Epithelial cell of esophagus (primary cell): ENCODE measurements at regions not wholly inside any gene's neighbourhood (a gene's known extent, or its start where the extent isn't known, plus 50 kb on each side); places are given as distances from the start of the nearest gene placed in this dataset.
A peak's percentile ranks its signal among the peaks of the same experiment; 100 is the strongest.

Experiments used
- DNase-seq: peaks from one replicate; pipeline ENCODE4 v3.0.0; 2010; ENCODE audit warnings: low read depth
- H3K4me3 ChIP-seq: 2 replicates; pipeline ENCODE4 v1.5.1; 2011; ENCODE audit warnings: mild to moderate bottlenecking, low read length, control low read depth
- TF ChIP-seq, protein P1 (sequence below): IDR thresholded peaks from 2 replicates; pipeline ENCODE4 v1.5.1; 2011; ENCODE audit warnings: low read depth, mild to moderate bottlenecking, low read length, control low read depth, inconsistent platforms; ENCODE audit not compliant: insufficient read depth; ENCODE audit errors: missing control alignments

DNA sequence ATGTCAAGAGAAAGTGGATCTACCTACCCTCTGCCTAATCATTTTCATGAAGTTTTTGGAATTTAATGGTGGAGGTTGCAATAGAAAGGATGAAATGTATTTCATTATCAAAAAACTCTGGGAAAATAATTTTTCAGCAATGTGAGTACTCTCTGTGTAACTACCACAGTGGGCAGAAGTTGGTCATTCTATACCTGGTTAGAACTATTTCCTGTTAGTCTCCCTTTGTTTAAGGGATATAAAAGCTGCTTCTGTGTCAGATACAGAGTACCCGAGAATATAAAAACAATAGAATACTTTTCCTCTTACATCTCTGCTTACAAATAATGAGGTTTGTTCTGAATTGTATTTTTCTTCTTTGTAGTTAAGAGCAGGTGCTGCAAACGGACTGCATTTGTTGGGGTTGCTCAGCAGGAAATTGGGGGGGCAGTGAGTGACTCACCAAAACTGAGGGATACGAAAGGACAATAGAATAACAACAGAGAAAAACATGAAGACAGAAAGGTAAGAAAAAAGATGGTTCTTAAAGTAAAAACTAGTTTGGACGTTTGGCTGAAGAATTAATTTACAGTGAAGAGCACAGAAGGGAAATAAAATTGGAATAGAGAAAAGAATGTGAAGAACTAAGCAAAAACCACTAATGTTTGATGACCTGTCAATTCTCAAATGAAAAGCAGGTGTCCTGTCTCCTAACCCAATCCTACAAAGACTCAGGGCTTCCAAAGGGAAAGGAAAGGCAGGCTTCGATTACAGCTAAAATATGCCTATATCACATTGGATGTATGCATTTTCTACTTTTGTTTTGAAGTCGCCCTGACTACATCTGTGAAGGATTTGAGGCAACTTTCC lies 703.1 kb downstream of the RFPL4B start:
- TF ChIP-seq, protein P1, sequence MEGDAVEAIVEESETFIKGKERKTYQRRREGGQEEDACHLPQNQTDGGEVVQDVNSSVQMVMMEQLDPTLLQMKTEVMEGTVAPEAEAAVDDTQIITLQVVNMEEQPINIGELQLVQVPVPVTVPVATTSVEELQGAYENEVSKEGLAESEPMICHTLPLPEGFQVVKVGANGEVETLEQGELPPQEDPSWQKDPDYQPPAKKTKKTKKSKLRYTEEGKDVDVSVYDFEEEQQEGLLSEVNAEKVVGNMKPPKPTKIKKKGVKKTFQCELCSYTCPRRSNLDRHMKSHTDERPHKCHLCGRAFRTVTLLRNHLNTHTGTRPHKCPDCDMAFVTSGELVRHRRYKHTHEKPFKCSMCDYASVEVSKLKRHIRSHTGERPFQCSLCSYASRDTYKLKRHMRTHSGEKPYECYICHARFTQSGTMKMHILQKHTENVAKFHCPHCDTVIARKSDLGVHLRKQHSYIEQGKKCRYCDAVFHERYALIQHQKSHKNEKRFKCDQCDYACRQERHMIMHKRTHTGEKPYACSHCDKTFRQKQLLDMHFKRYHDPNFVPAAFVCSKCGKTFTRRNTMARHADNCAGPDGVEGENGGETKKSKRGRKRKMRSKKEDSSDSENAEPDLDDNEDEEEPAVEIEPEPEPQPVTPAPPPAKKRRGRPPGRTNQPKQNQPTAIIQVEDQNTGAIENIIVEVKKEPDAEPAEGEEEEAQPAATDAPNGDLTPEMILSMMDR: no peak
- peak; percentile 34 for DNase-seq
- no peak overlapping the region for H3K4me3 ChIP-seq

DNA sequence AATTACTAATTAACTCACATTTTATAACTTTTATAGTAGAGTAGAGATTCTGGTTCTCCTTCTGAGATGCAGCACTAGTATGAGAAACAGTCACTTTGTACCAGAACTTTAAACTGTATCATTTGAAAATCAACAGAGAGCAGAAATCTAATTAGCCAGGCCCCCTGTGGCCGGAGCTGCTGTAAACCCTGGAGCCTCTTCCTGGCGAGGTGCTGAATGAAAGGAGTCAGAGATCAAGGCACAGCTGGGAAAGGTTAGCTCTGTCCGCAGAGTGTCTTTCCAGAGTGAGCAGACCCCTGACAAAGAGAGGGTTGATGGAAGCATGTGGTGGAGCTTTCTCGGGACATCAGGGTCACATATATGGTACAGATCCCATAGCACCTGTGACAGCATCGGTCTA lies 703.8 kb downstream of the RFPL4B start:
- TF ChIP-seq, protein P1: no peak
- H3K4me3 ChIP-seq: no peak overlapping the region

DNA sequence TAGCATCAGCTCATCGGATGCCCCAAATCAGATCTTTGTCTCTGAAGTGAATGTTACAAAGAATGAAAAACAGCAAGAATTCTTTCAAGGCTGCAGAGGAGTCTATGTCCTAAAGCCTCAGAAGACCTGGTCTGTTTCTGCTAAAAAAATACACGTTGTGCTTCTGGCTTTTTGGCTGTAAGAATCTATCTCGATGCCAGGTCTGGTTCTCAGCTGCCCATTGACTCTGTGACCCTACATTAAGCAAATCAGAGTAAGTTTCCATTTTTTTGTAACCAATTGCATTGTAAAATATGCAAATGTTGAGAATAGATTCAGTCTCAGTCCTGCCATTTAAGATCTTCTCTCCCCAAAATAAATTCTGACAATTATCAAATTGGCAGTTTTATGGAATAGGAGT lies 705.4 kb downstream of the RFPL4B start:
- no peak overlapping the region for H3K4me3 ChIP-seq
- TF ChIP-seq, protein P1: no peak
- no peak for DNase-seq

More for the DNA sequence above, 703.8 kb downstream of the RFPL4B start:
- no peak for DNase-seq

DNA sequence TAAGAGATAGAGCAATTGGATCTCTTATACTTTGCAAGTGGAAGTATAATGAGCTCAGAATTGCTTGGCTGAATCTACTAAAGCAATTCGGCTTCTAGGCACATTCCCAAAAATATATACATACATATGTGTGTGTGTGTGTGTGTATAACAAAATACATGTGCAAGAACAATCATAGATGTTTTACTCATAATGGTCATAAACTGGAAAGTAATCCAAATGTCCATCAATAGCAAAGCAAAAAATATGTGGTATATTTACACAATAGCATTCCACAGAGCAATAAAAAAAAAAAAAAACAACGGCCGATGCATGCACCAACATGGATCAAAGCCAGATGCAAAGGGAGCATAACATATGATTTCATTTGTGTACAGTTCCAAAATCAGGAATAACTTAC lies 707.9 kb downstream of the RFPL4B start:
- H3K4me3 ChIP-seq: no peak overlapping the region
- TF ChIP-seq, protein P1: no peak
- DNase-seq: no peak

DNA sequence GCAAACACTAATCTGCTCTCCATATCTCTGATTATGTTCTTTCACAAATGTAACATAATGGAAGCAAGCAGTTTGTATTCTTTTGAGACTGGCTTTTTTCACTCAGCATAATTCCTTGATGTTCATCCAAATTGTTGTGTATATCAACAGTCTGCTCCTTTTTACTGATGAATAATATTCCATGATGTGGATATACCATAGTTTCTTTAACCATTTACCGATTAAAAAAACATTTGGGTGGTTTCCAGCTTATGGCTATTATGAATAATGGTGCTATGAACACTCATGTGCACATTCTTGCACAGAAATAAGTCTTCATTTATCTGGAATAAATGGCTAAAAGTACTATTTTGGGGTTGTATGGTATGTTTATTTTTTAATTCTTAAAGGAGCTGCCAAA lies 708.9 kb downstream of the RFPL4B start:
- H3K4me3 ChIP-seq: no peak overlapping the region
- TF ChIP-seq, protein P1: no peak
- DNase-seq: no peak

DNA sequence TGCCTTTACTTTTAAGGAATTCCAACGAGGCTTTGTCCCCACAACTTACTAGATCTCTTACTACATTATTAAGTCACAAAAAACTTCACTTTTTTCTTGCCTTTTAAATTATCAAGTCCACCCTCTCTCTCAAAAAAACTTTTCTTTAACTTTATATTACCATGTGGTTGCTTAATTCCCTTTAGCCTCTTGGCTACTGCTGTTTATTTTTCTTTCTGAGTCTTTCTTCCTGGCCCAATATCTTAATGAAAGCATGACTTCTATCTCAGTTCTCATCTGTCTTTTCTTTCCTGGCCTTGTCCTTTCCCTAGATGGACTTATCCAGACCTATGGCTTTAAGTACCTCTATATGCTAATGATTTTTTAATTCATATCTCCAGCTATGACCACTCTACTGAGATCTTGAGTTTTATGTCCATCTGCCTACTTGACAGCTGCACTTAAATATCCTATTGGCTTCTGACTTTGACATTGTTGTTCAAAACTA lies 710.5 kb downstream of the RFPL4B start:
- DNase-seq: no peak
- TF ChIP-seq, protein P1: no peak
- no peak overlapping the region for H3K4me3 ChIP-seq

DNA sequence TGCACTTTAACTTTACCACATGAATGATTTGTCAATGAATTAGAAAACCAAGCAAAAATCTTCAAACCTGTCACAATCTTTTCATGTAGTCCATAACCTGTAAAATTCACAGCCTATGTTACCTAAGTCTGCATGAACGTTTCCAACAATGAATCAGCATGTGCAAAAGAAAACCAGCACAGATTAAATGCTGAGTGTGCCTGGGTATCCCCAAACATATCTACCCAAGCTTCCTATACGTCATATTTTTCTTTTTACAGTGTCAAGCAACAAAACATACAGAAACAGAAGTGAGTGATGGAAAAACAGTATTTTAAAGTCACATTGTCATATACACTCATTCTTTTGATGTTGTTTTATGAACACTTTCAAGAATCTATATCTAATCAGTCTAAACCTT lies 713.5 kb downstream of the RFPL4B start:
- no peak overlapping the region for H3K4me3 ChIP-seq
- DNase-seq: no peak
- TF ChIP-seq, protein P1: no peak
